ENCODE measurements at regions not wholly inside any gene's neighbourhood (a gene's known extent, or its start where the extent isn't known, plus 50 kb on each side); places are given as distances from the start of the nearest gene placed in this dataset.

GRCh38 chr10:2927958-2928840 lies 139.1 kb upstream of the PFKP start:
- H3K4me3 ChIP-seq (ENCODE audit: low read depth, low read length), result no peak overlapping the region
- peak; percentile 71 for TF ChIP-seq CTCF (IDR thresholded peaks at IDR 0.05; ENCODE audit: low read depth, low read length)

GRCh38 chr10:2926918-2927660 lies 140.3 kb upstream of the PFKP start:
- H3K4me3 ChIP-seq (ENCODE audit: low read depth, low read length), result no peak overlapping the region
- no peak for TF ChIP-seq CTCF (IDR thresholded peaks at IDR 0.05; ENCODE audit: low read depth, low read length)

- no peak overlapping the region for H3K4me3 ChIP-seq (ENCODE audit: low read depth, low read length)
- no peak for TF ChIP-seq CTCF (IDR thresholded peaks at IDR 0.05; ENCODE audit: low read depth, low read length)
Observed at GRCh38 chr10:2925631-2926030, 141.7 kb upstream of the PFKP start.

GRCh38 chr10:2924431-2924830 lies 142.9 kb upstream of the PFKP start:
- no peak for TF ChIP-seq CTCF (IDR thresholded peaks at IDR 0.05; ENCODE audit: low read depth, low read length)
- H3K4me3 ChIP-seq (ENCODE audit: low read depth, low read length), result no peak overlapping the region

- H3K4me3 ChIP-seq (ENCODE audit: low read depth, low read length), result no peak overlapping the region
- no peak for TF ChIP-seq CTCF (IDR thresholded peaks at IDR 0.05; ENCODE audit: low read depth, low read length)
Observed at GRCh38 chr10:2921956-2922680, 145.2 kb upstream of the PFKP start.

GRCh38 chr10:2920637-2921036 lies 146.7 kb upstream of the PFKP start:
- H3K4me3 ChIP-seq (ENCODE audit: low read depth, low read length), result no peak overlapping the region
- TF ChIP-seq CTCF (IDR thresholded peaks at IDR 0.05; ENCODE audit: low read depth, low read length), result no peak

All from WI38 (cell line).